NCI-H1048 (cell line): ENCODE measurements at regions not wholly inside any gene's neighbourhood (a gene's known extent, or its start where the extent isn't known, plus 50 kb on each side); places are given as distances from the start of the nearest gene placed in this dataset.
"Not testable (repeated sequence)": the region's sequence is repeated elsewhere in the genome, so short reads cannot be mapped to it uniquely, and the experiment has no call there.

Source experiments
- DNase-seq: peaks from one replicate; lab custom pipeline; 2025; lab: John Stamatoyannopoulos, UW

DNA sequence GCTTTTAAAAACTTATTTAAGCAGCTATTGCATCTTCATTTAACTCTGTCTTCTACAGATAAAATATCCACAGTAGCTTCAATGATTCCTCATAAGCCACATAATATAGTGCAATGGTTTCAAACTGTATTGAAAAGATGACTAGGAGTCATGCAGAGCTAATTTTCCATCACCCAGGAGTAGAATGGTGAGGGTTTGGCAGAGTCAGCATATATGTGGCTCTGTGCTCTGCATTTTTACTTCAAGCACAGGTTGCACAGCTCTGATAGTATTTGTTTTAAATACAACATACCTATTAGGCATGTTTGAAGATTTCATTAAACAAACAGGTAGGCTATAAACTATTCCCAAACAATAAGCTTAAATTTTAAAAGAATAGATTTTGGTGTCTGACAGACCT is 731.9 kb upstream of the VRK2 start:
- DNase-seq = no peak

DNA sequence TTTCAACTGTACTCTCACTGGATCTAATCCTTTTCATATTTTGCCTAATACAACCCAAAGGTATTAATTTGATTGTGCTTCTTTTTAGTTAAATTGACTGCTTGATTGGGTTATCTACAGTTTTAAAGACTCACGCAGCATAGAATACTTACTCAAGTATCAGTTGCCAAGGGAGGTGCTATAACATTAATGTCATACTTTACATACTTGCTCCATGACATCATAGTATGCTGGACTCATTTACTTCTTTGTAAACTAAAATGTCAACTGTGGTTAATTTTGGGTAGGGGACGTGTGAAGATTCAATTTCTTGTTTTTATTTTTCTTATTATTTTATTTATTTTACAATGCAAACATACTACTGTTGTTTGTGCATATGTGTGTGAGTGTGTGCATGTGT is 716.2 kb upstream of the VRK2 start:
- DNase-seq = no peak

GRCh38 chr2:57333221-57333620 is 713.4 kb upstream of the VRK2 start:
- DNase-seq = no peak

- no peak for DNase-seq
Observed at GRCh38 chr2:57343391-57344006, 703.1 kb upstream of the VRK2 start.

DNA sequence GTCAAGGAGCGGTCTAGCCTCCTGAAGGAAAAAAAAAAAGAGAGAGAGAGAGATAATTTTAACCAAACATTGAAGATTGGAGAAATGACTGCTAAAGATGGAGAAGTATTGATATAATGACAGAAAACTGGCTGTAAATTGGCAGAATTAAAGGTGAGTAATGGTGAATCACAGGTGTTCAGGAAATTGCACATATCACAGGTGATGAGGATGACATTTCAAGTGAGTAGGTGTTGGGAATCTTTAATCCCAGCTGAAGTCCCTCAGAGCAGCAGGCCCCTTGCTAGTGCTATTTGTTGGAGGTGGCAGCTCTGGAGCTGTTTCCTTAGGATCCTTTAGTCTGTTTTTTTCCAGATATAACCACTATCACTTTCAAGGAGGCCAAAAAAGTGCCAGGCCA is 678.4 kb upstream of the VRK2 start:
- no peak for DNase-seq

DNA sequence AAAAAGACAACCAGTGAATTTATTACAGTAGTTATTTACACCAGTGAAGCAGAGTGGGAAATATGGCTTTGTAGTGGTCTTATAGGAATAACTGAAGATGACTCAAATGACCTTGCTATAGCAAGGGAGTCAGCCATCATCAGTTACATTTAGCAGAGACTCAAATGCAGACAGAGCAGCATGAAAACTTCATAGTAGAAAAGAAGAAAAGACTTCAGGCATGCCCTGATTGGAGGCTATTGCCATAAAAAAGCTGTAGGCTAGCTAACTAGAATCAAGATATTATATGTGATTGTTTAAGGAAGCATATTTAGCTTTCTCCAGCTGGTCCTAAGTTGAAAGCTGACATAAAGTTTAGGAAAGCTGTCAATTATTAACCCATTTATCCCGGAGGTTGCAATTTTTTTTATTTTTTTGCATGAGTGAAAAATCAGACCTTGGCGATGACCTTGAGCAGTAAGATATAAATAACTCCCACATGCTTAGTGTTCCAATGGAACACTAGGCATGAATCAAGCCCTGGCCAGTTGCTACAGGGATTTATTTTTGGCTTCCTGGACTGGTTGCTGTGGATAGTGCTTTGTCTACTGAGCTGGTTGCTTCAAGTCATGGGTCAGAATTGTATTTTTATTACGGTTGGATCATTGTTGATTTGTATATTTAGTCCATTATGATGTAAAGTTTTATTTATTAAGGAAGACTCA is 675.6 kb upstream of the VRK2 start:
- DNase-seq = no peak

- no peak for DNase-seq
Observed at GRCh38 chr2:57372237-57372984, 674.2 kb upstream of the VRK2 start.

- DNase-seq = no peak
Observed at GRCh38 chr2:57373530-57373929, 673.1 kb upstream of the VRK2 start.

GRCh38 chr2:57376985-57377384 is 669.6 kb upstream of the VRK2 start:
- DNase-seq = no peak

- DNase-seq = no peak
Observed at GRCh38 chr2:57386305-57386704, 660.3 kb upstream of the VRK2 start.

- DNase-seq = no peak
Observed at GRCh38 chr2:57396355-57397098, 650.1 kb upstream of the VRK2 start.

GRCh38 chr2:57397550-57398360 is 648.9 kb upstream of the VRK2 start:
- DNase-seq = no peak

DNA sequence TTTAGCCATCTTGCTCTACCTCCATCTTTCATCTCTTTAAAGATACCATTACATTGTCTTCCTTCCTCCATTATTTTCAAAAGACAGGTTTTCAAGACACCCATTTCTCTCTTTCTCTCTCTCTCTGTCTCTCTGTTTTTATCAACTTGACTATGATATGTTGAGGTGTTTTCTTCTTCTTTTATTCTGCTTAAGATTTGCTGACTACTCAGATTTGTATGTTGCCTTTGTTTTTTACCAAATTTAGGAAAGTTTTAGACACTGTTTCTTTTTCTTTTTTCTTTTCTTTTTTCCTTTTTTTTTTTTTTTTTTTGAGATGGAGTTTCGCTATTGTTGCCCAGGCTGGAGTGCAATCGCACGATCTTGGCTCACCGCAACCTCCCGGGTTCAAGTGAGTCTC is 647.5 kb upstream of the VRK2 start:
- DNase-seq = no peak

DNA sequence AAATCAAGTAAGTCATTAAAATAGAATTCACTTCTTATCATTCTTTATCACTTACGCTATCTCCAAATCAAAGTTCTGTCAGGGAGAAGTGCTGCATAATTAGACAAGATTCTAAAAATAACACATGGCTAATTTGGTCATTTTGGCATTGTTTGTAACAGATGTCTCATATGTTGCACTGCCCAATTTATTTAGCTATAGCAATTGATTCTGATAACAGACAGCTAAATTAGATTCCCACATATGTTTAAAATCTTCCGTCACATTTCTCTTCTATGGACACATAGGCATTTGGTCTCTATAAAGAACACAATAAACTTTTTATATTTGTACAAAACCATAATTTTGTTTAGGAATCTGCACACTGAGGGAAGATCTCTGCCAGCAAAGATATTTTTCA is 644.5 kb upstream of the VRK2 start:
- no peak for DNase-seq

- no peak for DNase-seq
Observed at GRCh38 chr2:57402755-57403154, 643.9 kb upstream of the VRK2 start.

GRCh38 chr2:57407772-57408201 is 638.8 kb upstream of the VRK2 start:
- no peak for DNase-seq

- DNase-seq = no peak
Observed at GRCh38 chr2:57408587-57408986, 638.0 kb upstream of the VRK2 start.

DNA sequence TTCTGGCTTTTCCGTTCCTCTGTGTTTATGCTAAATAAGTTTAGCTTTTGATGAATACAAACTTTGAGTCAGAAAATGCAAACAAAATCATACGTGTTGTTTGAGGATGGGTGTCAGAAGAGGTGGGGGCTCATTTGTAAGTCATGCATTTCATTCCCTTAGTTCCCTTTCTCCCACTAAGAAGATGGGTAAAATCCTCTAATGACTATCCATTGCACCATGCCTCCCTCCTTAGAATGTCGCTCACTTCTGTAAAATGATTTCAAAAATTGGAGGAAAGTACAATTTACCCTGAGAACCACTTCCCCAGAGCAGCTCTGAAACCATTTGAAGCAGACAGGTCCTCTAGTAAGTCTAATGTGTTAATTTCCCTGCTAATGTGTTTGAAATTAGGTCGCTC is 629.6 kb upstream of the VRK2 start:
- no peak for DNase-seq

DNA sequence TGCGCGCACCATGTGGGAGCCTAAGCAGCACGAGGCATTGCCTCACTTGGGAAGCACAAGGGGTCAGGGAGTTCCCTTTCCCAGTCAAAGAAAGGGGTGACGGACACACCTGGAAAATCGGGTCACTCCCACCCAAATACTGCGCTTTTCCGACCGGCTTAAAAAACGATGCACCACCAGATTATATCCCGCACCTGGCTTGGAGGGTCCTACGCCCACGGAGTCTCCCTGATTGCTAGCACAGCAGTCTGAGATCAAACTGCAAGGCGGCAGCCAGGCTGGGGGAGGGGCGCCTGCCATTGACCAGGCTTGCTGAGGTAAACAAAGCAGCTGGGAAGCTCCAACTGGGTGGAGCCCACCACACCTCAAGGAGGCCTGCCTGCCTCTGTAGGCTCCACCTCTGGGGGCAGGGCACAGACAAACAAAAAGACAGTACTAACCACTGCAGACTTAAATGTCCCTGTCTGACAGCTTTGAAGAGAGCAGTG is 627.7 kb upstream of the VRK2 start:
- not testable (repeated sequence) for DNase-seq

DNA sequence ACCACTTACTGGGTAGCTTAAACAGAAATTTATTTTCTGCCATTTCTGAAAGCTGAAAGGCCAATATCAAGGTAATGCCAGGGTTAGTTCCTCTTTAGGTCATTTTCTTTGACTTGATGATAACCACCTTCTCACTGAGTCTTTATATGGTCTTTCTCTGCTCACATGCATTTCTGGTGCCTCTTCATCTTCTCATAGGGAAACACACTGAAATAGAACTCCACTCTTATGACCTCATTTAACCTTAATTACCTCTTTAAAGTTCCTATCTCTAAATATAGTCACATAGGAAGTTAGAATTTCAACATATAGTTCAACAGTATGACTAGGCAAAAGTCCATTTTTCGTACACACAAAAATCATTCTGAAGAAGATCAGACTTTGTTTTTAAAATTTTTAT is 616.8 kb upstream of the VRK2 start:
- no peak for DNase-seq

GRCh38 chr2:57432528-57432927 is 614.1 kb upstream of the VRK2 start:
- no peak for DNase-seq

DNA sequence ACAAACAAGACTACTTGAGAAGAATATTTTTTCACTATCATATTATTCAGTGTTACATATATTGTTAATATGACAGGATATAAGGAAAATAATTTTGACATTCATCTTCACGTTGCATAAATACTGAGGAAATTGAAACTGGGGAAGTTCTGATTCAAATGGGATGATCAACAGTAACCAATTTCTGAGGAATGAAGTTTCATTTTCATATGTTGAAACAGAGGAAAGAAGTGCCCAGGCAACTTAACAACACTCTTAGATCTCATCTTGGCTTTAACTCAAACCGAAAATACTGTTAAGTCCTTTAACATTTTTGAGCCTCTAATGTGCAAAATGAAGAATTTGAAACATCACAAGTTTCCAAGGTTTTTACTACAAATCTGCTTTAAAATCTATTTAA is 612.2 kb upstream of the VRK2 start:
- no peak for DNase-seq
